ENCODE measurements at regions not wholly inside any gene's neighbourhood (a gene's known extent, or its start where the extent isn't known, plus 50 kb on each side); places are given as distances from the start of the nearest gene placed in this dataset.

GRCh38 chr1:29901624-29902325, 665.5 kb downstream of the PTPRU start:
- no peak for DNase-seq

DNA sequence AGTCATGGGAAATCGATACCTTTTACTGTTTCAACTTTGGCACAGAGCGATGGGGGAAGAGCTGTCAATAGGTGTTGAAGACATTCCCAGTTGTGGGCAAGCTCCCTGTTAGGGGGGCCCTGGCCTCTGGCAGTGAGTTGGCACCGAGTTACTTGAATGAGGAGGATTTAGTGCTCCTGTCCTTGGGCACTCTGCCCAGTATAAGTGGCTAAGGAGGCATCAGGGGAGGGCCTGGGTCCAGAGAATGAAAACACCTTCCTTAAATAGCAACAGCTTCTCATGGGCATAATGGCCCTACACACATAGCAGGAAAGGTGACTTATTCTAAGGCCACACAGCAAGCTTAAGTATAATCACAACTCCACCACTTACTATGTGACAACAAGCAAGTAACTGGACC, 664.4 kb downstream of the PTPRU start:
- DNase-seq: no peak

GRCh38 chr1:29900104-29900679, 663.9 kb downstream of the PTPRU start:
- no peak for DNase-seq

DNA sequence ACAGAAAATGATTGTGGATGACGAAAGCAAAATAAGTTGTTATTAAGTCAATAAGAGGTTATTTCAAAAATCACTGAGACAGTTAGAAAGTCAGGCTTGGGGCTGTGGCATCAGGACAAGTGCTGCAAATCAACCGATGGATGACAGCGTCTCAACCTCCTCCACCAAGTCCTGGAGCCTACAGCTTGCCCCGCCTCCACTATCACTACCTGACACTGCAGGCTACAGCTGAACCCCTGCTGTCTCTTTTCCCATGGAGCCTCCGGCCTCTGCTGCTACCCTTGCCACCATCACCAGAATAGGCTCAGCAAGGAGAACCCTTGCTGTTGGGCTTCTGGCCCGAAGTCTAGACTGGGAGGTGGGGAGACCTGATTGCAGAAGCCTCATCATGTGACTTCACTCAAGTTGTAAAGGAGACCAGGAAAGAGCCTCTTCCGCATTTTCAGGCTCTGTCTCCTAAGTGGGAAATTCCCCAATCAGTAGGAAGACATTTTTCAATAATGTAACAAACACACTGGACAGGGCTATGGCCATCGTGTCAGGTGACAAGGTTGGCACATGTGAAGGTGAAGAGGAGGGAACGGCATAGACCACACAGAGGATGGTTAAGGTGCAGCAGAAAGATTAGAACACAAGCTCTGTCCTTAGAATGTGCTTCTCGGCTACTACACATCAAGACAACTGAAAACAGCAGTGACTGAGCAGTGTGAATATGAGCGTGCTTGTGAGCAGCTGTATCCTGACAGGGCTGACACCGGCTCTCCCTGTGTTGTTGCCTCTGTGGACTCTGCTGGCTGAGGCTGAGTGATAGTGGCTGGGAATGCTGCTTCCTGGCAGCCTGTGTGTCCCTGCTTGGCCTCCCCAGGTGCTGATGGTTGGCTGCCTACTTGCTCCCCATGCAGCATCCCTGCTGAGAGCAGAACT, 660.7 kb downstream of the PTPRU start:
- peak; percentile 67 for DNase-seq

- no peak for DNase-seq
These were observed 660.0 kb downstream of the PTPRU start for GRCh38 chr1:29896300-29896699.

- no peak for DNase-seq
These were observed 658.9 kb downstream of the PTPRU start for GRCh38 chr1:29895201-29895600.

- DNase-seq: no peak
These were observed 658.0 kb downstream of the PTPRU start for GRCh38 chr1:29894311-29894710.

DNA sequence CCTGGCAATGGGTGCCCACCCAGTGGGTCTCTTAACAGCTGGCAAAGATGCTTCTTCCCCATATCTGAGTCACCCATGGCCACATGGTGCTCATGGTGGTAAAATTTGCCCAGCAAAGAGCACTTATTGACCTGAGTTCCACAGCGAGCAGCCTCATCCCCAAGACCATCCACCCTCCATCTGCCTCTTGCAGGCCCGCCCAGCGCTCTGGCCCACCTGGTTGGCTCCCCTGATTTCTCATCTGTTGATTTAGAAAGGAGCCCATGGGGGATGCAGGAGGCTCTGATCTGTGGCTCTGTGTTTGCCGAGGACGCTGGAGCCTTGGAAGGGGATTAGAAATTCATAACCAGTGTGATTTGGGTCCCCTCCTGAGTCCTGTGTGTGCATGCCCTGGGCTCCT, 657.5 kb downstream of the PTPRU start:
- DNase-seq: no peak

DNA sequence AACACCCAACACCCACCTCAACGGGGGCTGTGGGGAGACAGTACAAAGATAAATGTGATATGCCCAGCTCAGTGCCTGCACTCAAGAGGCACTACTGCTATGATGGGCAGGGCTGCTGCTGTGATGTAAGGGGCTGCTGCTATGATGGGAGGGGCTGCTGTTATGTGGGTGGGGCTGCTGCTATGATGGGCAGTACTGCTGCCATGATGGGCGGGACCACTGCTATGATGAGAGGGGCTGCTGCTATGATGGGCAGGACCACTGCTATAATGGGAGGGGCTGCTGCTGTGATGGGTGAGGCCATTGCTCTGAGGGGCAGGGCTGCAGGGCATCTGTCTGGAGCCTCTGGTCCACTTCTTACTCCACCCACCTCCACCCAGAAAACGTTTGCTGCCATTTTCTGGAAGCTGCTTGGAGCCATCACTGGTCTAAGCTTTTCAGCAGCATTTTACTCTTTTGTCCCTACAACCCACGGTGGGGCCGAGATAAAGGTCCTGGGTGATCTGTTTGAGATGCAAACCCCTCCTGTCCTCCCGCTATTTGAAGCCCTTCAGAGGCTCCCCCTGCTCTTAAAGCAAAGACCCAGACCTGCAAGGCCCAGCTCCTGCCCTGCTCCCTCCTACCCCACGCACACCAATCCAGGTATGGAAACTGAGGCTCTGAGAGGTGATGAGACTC, 656.9 kb downstream of the PTPRU start:
- DNase-seq: no peak

- no peak for DNase-seq
These were observed 655.9 kb downstream of the PTPRU start for GRCh38 chr1:29892247-29892646.

GRCh38 chr1:29890201-29890959, 654.1 kb downstream of the PTPRU start:
- no peak for DNase-seq

GRCh38 chr1:29889776-29890175, 653.5 kb downstream of the PTPRU start:
- DNase-seq: no peak

GRCh38 chr1:29884740-29885139, 648.4 kb downstream of the PTPRU start:
- no peak for DNase-seq

GRCh38 chr1:29883986-29884385, 647.7 kb downstream of the PTPRU start:
- no peak for DNase-seq

DNA sequence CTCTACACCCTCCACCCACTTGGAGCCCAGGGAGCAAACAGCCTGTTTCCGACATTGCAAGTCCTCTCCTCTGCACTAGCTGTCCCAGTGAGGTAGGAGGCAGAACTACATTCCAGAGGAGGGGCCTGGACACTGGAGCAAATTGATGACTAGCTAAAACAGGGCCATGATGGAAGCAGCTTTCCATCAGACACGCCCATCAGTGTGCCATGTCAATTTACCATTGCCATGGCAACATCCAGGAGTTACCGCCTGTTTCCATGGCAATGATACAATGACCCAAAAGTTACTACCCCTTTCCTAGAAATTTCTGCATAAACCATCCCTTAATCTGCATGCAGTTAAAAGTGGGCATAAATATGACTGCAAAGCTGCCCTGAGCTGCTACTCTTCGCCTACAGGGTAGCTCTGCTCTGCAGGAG, 647.1 kb downstream of the PTPRU start:
- no peak for DNase-seq

- DNase-seq: no peak
These were observed 644.2 kb downstream of the PTPRU start for GRCh38 chr1:29880556-29880955.

DNA sequence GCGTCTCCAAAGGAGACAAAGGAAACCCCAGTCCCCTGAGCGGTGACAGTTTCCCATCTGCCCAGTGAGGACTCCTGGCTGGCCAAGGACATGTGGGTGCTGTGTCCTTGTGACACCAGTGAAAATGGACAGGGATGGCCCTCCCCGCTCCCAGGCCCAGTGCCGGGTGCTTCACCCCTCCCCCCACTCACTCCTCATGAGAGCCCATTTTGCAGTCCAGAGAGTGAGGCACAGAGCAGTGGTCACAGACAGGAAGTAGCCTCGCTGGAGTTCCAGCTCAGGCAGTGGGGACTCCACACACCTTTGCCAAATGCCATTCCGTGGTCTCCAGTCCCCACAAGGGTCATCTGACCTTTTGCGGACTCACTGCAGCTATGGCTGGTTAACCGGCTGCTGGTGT, 642.9 kb downstream of the PTPRU start:
- DNase-seq: no peak

GRCh38 chr1:29878501-29878900, 642.2 kb downstream of the PTPRU start:
- no peak for DNase-seq

- no peak for DNase-seq
These were observed 640.6 kb downstream of the PTPRU start for GRCh38 chr1:29876902-29877301.

GRCh38 chr1:29876441-29876840, 640.1 kb downstream of the PTPRU start:
- DNase-seq: no peak

- peak; percentile 2 for DNase-seq
These were observed 639.3 kb downstream of the PTPRU start for GRCh38 chr1:29875557-29876028.

- no peak for DNase-seq
These were observed 634.3 kb downstream of the PTPRU start for GRCh38 chr1:29870621-29871020.
